NCI-H524 treated with DMSO at 0.1 percent for 48 hours (cell line): ENCODE measurements at regions not wholly inside any gene's neighbourhood (a gene's known extent, or its start where the extent isn't known, plus 50 kb on each side); places are given as distances from the start of the nearest gene placed in this dataset.

ENCODE experiments used
- DNase-seq: peaks from one replicate; lab custom pipeline; 2025; lab: John Stamatoyannopoulos, UW

DNA sequence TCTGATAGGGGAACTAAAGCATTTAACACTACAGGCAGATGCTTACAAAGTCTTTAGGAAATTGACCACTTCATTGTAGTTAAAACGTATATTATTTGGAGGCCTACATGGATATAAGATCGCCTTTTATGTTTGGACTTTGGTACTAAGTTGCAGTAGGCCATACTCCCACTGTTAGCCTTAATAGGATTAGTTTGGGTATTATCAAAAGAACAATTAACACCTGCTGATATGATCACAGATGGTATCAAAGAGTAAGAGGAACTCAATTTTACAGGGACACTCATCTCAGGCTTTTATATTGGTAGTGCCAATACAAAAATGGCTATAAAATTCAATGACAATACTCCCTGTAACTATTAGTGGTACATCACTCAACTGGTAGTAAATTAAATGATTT, 1183.0 kb downstream of the MAT2B start:
- peak; percentile 74 for DNase-seq

- no peak for DNase-seq
Observed at GRCh38 chr5:164708831-164709230, 1203.4 kb downstream of the MAT2B start.

- DNase-seq = no peak
Observed at GRCh38 chr5:164713682-164714081, 1208.3 kb downstream of the MAT2B start.

DNA sequence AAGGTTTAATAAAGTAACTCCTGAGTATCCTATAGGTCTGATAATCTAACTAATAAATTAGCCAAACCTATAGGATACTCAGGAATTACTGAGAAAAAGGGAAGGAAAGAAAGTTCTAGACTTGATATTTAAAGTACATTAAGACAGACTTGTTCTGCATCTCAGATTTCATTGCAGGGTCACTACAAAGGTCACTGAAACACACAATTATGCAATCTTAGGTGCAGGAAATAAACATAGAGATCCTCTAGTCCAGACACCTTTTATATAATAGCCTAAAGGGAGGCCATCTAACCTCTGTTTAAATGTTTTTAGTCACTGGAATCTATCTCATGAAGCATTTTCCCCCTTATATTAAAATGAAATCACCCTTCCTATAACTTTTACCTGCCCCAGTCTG, 1215.7 kb downstream of the MAT2B start:
- no peak for DNase-seq

DNA sequence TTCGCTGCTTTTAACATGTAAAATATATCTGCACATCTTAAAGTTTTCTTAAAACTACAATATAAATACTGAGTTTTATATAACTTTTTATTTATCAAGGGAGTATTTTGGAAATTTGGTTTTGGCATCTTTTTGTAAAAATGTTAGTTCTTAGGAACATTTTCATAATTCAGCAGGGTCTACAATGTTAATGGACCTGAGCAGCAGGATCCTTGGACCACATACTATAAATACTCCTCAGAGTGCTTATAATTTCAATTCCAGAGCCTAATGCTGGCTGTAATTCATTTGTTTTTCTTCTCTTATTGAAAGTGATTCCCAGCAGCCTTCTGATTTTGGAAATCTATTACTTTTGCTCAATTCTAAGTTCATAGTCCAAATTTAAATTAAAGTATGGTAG, 1216.2 kb downstream of the MAT2B start:
- DNase-seq = no peak

- no peak for DNase-seq
Observed at GRCh38 chr5:164722702-164723101, 1217.3 kb downstream of the MAT2B start.

DNA sequence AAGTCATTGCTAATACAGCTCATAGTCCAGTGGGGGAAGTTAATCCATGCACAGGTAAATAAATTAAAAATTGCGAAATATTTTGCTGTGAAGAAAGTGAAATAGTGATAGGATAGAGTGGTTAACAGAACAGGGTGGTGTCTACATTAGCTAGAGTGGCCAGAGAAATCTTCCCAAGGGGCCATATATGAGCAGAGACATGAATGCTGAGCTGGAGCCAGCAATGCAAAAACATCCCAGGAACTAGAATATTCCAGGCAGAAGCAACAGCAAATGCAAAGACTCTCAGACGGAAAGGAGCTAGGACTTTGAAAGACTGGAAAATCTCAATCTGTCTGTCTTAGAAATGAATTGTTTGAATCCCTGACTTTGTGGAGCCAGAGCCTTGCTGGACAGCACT, 1221.6 kb downstream of the MAT2B start:
- no peak for DNase-seq

DNA sequence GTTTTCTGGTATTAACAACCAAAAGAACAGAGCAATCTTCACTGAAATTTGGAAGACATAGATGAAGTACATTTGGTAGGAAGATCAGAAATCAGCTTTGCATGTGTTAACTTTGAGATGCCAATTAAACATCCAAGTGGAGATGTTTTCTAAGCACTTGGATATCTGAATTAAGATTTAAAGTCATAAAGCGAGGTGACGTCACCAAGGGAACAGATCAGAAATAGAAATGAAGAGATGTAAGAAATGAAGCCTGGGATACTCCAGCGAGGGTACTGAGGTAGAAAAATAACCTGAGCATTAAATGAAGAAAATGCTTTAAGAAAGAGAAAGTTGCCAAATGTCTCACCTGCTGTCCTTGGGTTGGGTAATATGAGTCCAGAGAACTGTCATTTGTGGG, 1223.3 kb downstream of the MAT2B start:
- DNase-seq = no peak

DNA sequence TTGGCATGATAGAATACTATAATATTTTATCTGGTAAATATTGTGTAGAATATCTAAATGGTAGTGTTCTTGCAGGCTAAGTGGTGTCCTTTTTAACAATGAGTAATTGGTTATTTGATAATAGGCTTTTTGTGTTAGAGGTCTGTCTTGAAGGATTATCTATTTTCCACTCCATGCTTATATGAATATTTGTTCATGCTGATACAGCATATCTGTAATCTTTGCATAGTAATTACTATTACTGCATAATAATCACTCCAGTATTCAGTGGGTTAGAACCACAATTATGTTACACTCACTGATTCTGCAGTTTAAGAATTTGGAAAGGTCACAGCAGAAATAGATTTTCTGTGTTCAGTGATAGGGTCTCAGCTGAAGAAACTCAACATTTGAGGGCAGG, 1229.9 kb downstream of the MAT2B start:
- no peak for DNase-seq

DNA sequence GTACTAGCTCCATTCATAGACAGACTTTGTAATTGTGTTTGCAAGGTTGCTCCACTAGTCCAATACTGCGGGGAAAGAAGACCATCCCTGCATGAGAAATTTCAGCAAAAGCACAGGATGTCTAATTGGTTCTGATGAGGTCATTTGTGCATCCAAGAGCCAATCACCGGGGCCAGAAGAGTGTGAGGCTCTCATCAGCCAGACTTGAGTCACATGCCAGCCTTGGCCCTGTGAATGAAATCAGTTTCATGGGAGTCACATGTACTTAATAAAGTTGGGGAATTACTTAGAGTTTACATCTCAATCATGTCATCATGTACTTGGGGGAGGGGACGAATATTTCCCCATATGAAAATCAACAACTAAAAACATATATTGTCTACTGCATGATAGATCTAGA, 1236.0 kb downstream of the MAT2B start:
- DNase-seq = no peak

DNA sequence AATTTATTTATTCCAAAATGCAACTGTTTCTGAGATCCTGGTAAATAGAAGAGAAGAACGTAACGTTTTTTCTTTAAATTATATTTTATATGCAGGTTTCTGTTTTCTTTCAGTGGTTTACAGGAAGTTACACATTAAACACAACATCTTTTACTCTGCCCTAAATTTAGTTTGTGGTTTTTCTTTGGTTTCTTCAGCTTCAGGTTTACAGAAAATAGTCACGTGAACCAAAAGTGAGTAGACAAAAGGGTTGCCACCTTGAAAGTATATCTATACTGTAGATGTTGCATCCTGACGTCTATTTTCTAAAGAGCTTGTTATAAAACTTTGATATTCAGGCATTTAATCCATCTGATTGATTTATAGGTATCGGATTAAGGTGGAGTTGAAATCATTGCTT, 1236.6 kb downstream of the MAT2B start:
- no peak for DNase-seq

- DNase-seq = no peak
Observed at GRCh38 chr5:164746723-164747122, 1241.3 kb downstream of the MAT2B start.

DNA sequence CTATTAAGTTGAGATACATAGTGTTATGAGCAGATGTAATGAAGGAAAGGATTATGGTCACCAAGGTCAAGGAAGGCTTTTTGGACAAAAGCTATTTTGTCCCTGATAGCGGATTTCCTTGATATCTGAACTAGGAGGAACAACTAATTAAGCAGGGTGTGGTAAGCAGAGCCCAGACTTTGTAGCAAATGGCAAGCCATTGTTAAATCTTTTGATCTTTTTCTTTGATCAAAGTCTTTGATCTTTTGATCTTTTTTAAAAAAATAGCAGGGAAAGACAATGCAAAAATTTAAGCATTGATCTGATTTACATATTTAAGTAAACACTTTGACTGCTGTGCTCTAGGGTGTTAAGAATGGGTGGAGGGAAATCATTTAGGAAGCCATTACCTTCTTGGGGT, 1242.0 kb downstream of the MAT2B start:
- DNase-seq = no peak

GRCh38 chr5:164748861-164749260, 1243.4 kb downstream of the MAT2B start:
- DNase-seq = no peak

DNA sequence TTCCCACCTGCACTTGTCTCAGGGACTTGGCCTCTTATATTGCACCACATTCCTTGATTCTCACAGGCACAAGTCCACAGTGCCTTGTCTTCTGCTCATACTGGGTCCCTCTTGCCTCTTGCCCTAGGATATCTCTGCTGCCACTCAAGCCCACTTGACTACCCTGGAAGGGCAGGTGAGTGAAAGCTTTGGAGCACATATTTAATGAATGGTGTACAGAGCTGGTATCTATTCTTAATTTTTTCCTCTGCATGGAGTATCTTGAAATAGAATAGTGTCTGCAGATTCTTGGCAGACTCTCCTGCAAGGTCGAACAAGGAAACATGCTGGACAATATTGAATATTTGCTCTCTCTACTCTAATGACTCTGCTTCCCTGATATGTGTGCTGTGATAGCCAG, 1248.0 kb downstream of the MAT2B start:
- no peak for DNase-seq

DNA sequence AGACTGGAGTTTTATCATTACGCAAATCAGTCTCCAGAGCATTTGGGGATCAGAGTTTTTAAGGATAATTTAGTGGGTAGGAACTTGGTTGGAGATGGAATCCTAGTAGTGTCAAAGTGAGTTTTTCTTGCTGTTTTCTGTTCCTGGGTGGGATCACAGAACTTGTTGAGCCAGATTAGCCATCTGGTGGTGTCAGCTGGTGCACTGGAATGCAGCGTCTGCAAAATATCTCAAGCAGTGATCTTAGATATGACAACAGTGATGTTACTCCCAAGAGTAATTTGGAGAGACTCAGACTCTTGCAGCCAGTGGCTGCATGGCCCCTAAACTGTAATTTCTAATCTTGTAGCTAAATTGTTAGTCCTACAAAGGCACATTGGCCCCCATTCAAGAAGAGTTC, 1257.8 kb downstream of the MAT2B start:
- peak; percentile 56 for DNase-seq

GRCh38 chr5:164772122-164772521, 1266.7 kb downstream of the MAT2B start:
- DNase-seq = no peak

GRCh38 chr5:164784230-164784629, 1278.8 kb downstream of the MAT2B start:
- no peak for DNase-seq

- DNase-seq = no peak
Observed at GRCh38 chr5:164798110-164798509, 1292.7 kb downstream of the MAT2B start.

GRCh38 chr5:164799391-164799790, 1294.0 kb downstream of the MAT2B start:
- no peak for DNase-seq

GRCh38 chr5:164801910-164802309, 1296.5 kb downstream of the MAT2B start:
- DNase-seq = no peak

GRCh38 chr5:164809821-164810220, 1304.4 kb downstream of the MAT2B start:
- no peak for DNase-seq

- no peak for DNase-seq
Observed at GRCh38 chr5:164818445-164818844, 1313.0 kb downstream of the MAT2B start.

- DNase-seq = no peak
Observed at GRCh38 chr5:164824671-164825070, 1319.3 kb downstream of the MAT2B start.

DNA sequence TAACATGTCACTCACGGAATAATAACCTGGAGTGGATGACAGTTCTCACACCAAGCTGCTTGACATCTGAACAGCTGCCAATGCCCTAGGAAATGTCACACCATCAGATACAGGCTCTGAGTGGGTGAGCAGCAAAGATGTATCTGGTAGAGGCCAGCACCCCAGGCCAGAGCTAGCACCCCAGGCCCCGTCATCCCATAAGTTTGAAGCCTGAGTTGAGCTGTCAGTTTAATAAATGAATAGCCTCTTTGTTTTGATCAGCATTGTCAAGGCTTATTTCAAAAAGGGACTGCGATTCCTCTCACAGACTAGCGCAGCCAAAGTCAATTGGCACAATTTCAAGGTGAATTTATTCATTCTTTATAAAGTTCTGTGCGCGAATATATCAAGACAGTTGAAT, 1327.1 kb downstream of the MAT2B start:
- no peak for DNase-seq
